K562 (cell line): ENCODE measurements at regions not wholly inside any gene's neighbourhood (a gene's known extent, or its start where the extent isn't known, plus 50 kb on each side); places are given as distances from the start of the nearest gene placed in this dataset.

ENCODE experiments used
- ATAC-seq: fragments of 200-7000 bp; cut with Tn5 transposase; 3 replicates; pipeline ENCODE4 v1.9.1; 2020; ENCODE audit warnings: moderate library complexity
- BruUV-seq: library from RNA; stranded (reverse); fragments of 400-500 nt; replicated peaks from 2 replicates; lab custom pipeline; 2021; lab: Mats Ljungman, UMichigan
- CTCF ChIA-PET: fragments of 300-600 bp; formaldehyde crosslinking; extraction: SDS; loops from one replicate; lab custom pipeline; 2021; ENCODE audit warnings: low intra/inter-chr PET ratio; lab: Yijun Ruan, JAX
- POLR2A ChIA-PET: fragments of 300-600, 350-650 bp; sonication (Branson Sonifier 250); formaldehyde crosslinking; extraction: SDS; loops from one replicate; lab custom pipeline; 2021; ENCODE audit warnings: antibody characterized with exemption, inconsistent platforms; lab: Yijun Ruan, JAX
- DNase-seq, 4 experiments: peaks; one replicate each; pipeline versions ENCODE4 v3.0.0 to v3.0.0-alpha.2; 2011 to 2018; ENCODE audit warnings: low spot score in 3 of 4, mixed read lengths in 3 of 4; ENCODE audit errors: extremely low read depth in 1 of 4
- FAIRE-seq: peaks from 2 replicates; lab custom pipeline; 2011; peaks lifted over from hg19 to GRCh38; lab: Jason Lieb, UNC
- H2AFZ ChIP-seq: 2 replicates; pipeline ENCODE4 v1.6.0; 2011; ENCODE audit warnings: low read depth, low read length, control low read depth, inconsistent platforms
- H3K27ac ChIP-seq: fragments of 200-600 bp; 3 replicates; pipeline ENCODE4 v1.8.0; 2011; ENCODE audit warnings: low read depth, mild to moderate bottlenecking, control low read depth, inconsistent platforms, low read length, moderate library complexity, mixed read lengths; ENCODE audit errors: extremely low read depth
- H3K27me3 ChIP-seq, 2 experiments: fragments of 300-600 bp in 1 of 2; 2 replicates in 1 of 2; 3 replicates in 1 of 2; pipeline versions ENCODE4 v1.6.0 to v1.8.0; 2011; ENCODE audit warnings: inconsistent platforms in 2 of 2, low read length in 2 of 2, mild to moderate bottlenecking in 1 of 2, mixed read lengths in 1 of 2, moderate library complexity in 1 of 2; ENCODE audit not compliant: control insufficient read depth in 2 of 2, insufficient read depth in 2 of 2
- H3K36me3 ChIP-seq: fragments of 300-600 bp; 3 replicates; pipeline ENCODE4 v1.8.0; 2011; ENCODE audit warnings: mild to moderate bottlenecking, low read length, inconsistent platforms; ENCODE audit not compliant: control insufficient read depth, insufficient read depth
- H3K4me1 ChIP-seq, 2 experiments: fragments of 200-600 bp in 1 of 2; replicated peaks in 1 of 2; 2 replicates in 1 of 2; 3 replicates in 1 of 2; pipeline versions ENCODE4 v1.5.1 to v1.8.0; 2011; ENCODE audit warnings: inconsistent platforms in 2 of 2, low read length in 2 of 2, mild to moderate bottlenecking in 1 of 2, mixed read lengths in 1 of 2, moderate library complexity in 1 of 2; ENCODE audit not compliant: control insufficient read depth in 2 of 2, insufficient read depth in 2 of 2
- H3K4me2 ChIP-seq: 2 replicates; pipeline ENCODE4 v1.6.1; 2011; ENCODE audit warnings: low read length, control low read depth, inconsistent platforms, mixed read lengths; ENCODE audit not compliant: insufficient read depth
- H3K4me3 ChIP-seq: fragments of 200-600 bp; sonication (generic), shearing (Covaris generic); 2 replicates; pipeline ENCODE4 v1.5.1; 2016; ENCODE audit warnings: control low read depth, inconsistent platforms
- H3K79me2 ChIP-seq: fragments of 200-600 bp; 3 replicates; pipeline ENCODE4 v1.8.0; 2011; ENCODE audit warnings: low read length, inconsistent platforms; ENCODE audit not compliant: control insufficient read depth, insufficient read depth
- H3K9ac ChIP-seq, 2 experiments: 2 replicates each; pipeline versions ENCODE4 v1.6.0 to v1.6.1; 2011; ENCODE audit warnings: low read depth in 2 of 2, low read length in 2 of 2, control low read depth in 1 of 2, inconsistent platforms in 1 of 2, mild to moderate bottlenecking in 1 of 2, mixed read lengths in 1 of 2; ENCODE audit not compliant: insufficient read depth in 1 of 2
- H3K9me1 ChIP-seq: one replicate; pipeline ENCODE4 v1.6.0; 2011; ENCODE audit warnings: inconsistent platforms, mild to moderate bottlenecking, low read length, moderate library complexity; ENCODE audit not compliant: control insufficient read depth, insufficient read depth
- H3K9me3 ChIP-seq: replicated peaks from 2 replicates; pipeline ENCODE4 v1.5.1; 2011; ENCODE audit warnings: low read depth, low read length, inconsistent platforms; ENCODE audit not compliant: control insufficient read depth, insufficient read depth
- H4K20me1 ChIP-seq: replicated peaks from 2 replicates; pipeline ENCODE4 v1.6.1; 2011; ENCODE audit warnings: low read length, inconsistent platforms, mixed read lengths; ENCODE audit not compliant: control insufficient read depth, insufficient read depth
- BCOR ChIP-seq: fragments of 450-650 bp; IDR thresholded peaks from 2 replicates; pipeline ENCODE4 v1.6.1; 2016
- CSDE1 ChIP-seq, 2 experiments: fragments of 450-650 bp; IDR thresholded peaks; 2 replicates each; pipeline ENCODE4 v1.6.1; 2016; ENCODE audit warnings: mild to moderate bottlenecking in 1 of 2
- DIDO1 ChIP-seq: fragments of 450-650 bp; IDR thresholded peaks from 2 replicates; pipeline ENCODE4 v1.6.1; 2016; ENCODE audit warnings: low read depth, missing biosample characterization, missing genetic modification characterization
- FOS ChIP-seq: IDR thresholded peaks from 3 replicates; pipeline ENCODE4 v1.6.1; 2011; ENCODE audit not compliant: insufficient read length; ENCODE audit errors: extremely low read depth
- FOXK2 ChIP-seq, 2 experiments: fragments of 450-650 bp; IDR thresholded peaks in 1 of 2; conservative IDR thresholded peaks in 1 of 2; 2 replicates each; pipeline ENCODE4 v1.6.1; 2016; ENCODE audit warnings: low read depth in 2 of 2, mild to moderate bottlenecking in 1 of 2
- HDAC2 ChIP-seq: fragments of 450-650 bp; IDR thresholded peaks from 2 replicates; pipeline ENCODE4 v1.6.1; 2016; ENCODE audit warnings: mild to moderate bottlenecking
- HDAC6 ChIP-seq: IDR thresholded peaks from 2 replicates; pipeline ENCODE4 v1.6.1; 2012; ENCODE audit warnings: low read depth, mild to moderate bottlenecking, control low read depth, inconsistent platforms, low read length, moderate library complexity
- PHTF2 ChIP-seq: fragments of 250-450 bp; sonication (Bioruptor Pico); IDR thresholded peaks from 2 replicates; pipeline ENCODE4 v1.5.0; 2021; ENCODE audit warnings: mild to moderate bottlenecking
- TFAP4 ChIP-seq: sonication (generic); formaldehyde crosslinking; IDR thresholded peaks from 2 replicates; pipeline ENCODE4 v1.8.0; 2022; ENCODE audit warnings: missing genetic modification reagents, mild to moderate bottlenecking, moderate library complexity, borderline replicate concordance
- whole genome bisulfite sequencing: fragments of 100-300 bp; shearing (Covaris generic); methylation state at CpG from one replicate; pipeline ENCODE4 v1.1.6; 2016; ENCODE audit warnings: low coverage, mixed read lengths; ENCODE audit not compliant: insufficient coverage; ENCODE audit errors: missing lambda C conversion rate; 5-methylcytosine and 5-hydroxymethylcytosine counted together
- in situ Hi-C: fragments of 300-500 bp; cut with MboI; formaldehyde crosslinking; loops from 4 replicates; pipeline ENCODE4 v1.15.0; 2018; ENCODE audit warnings: inconsistent platforms, mixed read lengths
- intact Hi-C: fragments of 100-400 bp; cut with micrococcal nuclease; formaldehyde crosslinking; loops from 2 replicates; pipeline ENCODE4 v1.14.2; 2022
- TF ChIP-seq, protein P1 (sequence below): IDR thresholded peaks from 2 replicates; pipeline ENCODE4 v1.6.1; 2016; ENCODE audit warnings: missing genetic modification characterization, missing compliant biosample characterization

GRCh38 chr2:22756276-22757043 lies 628.5 kb upstream of the KLHL29 start:
- ATAC-seq (no peak), FAIRE-seq (no peak), DNase-seq (no peak)
- Histone ChIP-seq H3K27me3 (no peaks in the 10 kb centered on the region), H3K9me1 (no peaks in the 10 kb centered on the region), H3K27ac (no peak overlapping the region), H3K9ac (no peak overlapping the region), H3K4me3 (no peak overlapping the region), H2AFZ (no peak overlapping the region), H3K36me3 (no peaks in the 10 kb centered on the region), H3K9me3 (no peaks in the 10 kb centered on the region), H3K79me2 (no peaks in the 10 kb centered on the region), H4K20me1 (no peaks in the 10 kb centered on the region), H3K4me1 (no peaks in the 10 kb centered on the region), H3K4me2 (no peak overlapping the region)
- TF ChIP-seq PHTF2 (no peak), TFAP4 (no peak), FOS (no peak), BCOR (no peak), HDAC2 (no peak), HDAC6 (no peak), CSDE1 (IDR thresholded peaks at IDR 0.05) (no peak), DIDO1 (tag) (no peak), FOXK2 (conservative IDR thresholded peaks at IDR 0.05 in 1 of 2, IDR thresholded peaks at IDR 0.05 in 1 of 2; ENCODE audit: low read depth in 2 of 2) (no peak)
- TF ChIP-seq, protein P1, sequence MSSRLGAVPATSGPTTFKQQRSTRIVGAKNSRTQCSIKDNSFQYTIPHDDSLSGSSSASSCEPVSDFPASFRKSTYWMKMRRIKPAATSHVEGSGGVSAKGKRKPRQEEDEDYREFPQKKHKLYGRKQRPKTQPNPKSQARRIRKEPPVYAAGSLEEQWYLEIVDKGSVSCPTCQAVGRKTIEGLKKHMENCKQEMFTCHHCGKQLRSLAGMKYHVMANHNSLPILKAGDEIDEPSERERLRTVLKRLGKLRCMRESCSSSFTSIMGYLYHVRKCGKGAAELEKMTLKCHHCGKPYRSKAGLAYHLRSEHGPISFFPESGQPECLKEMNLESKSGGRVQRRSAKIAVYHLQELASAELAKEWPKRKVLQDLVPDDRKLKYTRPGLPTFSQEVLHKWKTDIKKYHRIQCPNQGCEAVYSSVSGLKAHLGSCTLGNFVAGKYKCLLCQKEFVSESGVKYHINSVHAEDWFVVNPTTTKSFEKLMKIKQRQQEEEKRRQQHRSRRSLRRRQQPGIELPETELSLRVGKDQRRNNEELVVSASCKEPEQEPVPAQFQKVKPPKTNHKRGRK (tag): no peak
- in situ Hi-C loops: no loop called here
- BruUV-seq: no TSS peak
- 1% methylated on average over 9 of the region's 9 CpGs for WGBS
- CTCF ChIA-PET: no interaction called here
- intact Hi-C loops: no loop called here
- POLR2A ChIA-PET: no interaction called here
